Adrenal gland (tissue), 9 donors: ENCODE measurements at regions not wholly inside any gene's neighbourhood (a gene's known extent, or its start where the extent isn't known, plus 50 kb on each side); places are given as distances from the start of the nearest gene placed in this dataset.

Experiments
- DNase-seq, 7 donors: peaks; one replicate each; pipeline ENCODE4 v3.0.0-alpha.2; 2019 to 2020
- H3K27ac ChIP-seq, 5 donors: fragments of 200-600 bp; sonication (generic) in 4 of 5; 1 replicate in 3 of 5; 2 replicates in 2 of 5; pipeline versions ENCODE4 v1.5.1 to v1.8.0; 2016 to 2020; ENCODE audit warnings: mild to moderate bottlenecking in 1 of 5
- H3K27me3 ChIP-seq: fragments of 200-600 bp; 2 replicates; pipeline ENCODE4 v1.8.0; 2021
- H3K36me3 ChIP-seq, 2 donors: fragments of 200-600 bp; replicated peaks in 1 of 2; 1 replicate in 1 of 2; 2 replicates in 1 of 2; pipeline versions ENCODE4 v1.5.1 to v1.8.0; 2018 to 2022
- H3K4me1 ChIP-seq, 2 donors: fragments of 200-600 bp; replicated peaks in 1 of 2; 1 replicate in 1 of 2; 2 replicates in 1 of 2; pipeline versions ENCODE4 v1.5.1 to v1.8.0; 2018 to 2021
- H3K4me3 ChIP-seq, 4 donors: fragments of 200-600 bp; sonication (generic) in 3 of 4; one replicate each; pipeline ENCODE4 v1.5.1; 2016 to 2018
- H3K9me3 ChIP-seq, 3 donors: fragments of 200-600 bp; sonication (generic) in 1 of 3; replicated peaks in 1 of 3; 1 replicate in 2 of 3; 2 replicates in 1 of 3; pipeline versions ENCODE4 v1.5.1 to v1.8.0; 2016 to 2021
- POLR2A ChIP-seq, 2 donors: fragments of 450-650 bp; IDR thresholded peaks; one replicate each; pipeline ENCODE4 v1.6.1; 2017; ENCODE audit warnings: antibody characterized with exemption in 2 of 2, mild to moderate bottlenecking in 2 of 2, moderate library complexity in 1 of 2
- WGBS, 4 donors: extraction: QIAGEN DNeasy Blood & Tissue Kit in 2 of 4; methylation state at CpG; one replicate each; pipeline versions ENCODE4 v1.1.5 to v1.1.7; 2013 to 2017; 5-methylcytosine and 5-hydroxymethylcytosine counted together
- intact Hi-C, 2 donors: fragments of 100-400 bp; cut with DNase I; formaldehyde crosslinking; loops; one replicate each; pipeline versions ENCODE4 v1.14.1 to v1.15.0; 2022 to 2023
- TF ChIP-seq, protein P1 (sequence below), 6 experiments: fragments of 450-650 bp in 4 of 6; fragments of 200-600 bp in 2 of 6; sonication (generic) in 1 of 6; IDR thresholded peaks; 1 replicate in 5 of 6; 2 replicates in 1 of 6; pipeline versions ENCODE4 v1.5.1 to v1.8.0; 2016 to 2021; ENCODE audit warnings: antibody characterized with exemption in 6 of 6, mild to moderate bottlenecking in 2 of 6, moderate library complexity in 1 of 6
- donor health status: healthy with polysubstance abuse.
- donor health status: Bipolar disorder and iron deficiency.
- donor health status: DM: yes; HTN: yes; CAD: no.
- donor health status: DM: no; HTN: no; CAD: no.
- donor health status: DM: no; HTN: no; CAD: no.

GRCh38 chr6:153539602-153540001 lies 408.5 kb upstream of the RGS17 start:
- Histone ChIP-seq H3K4me3 (no peak overlapping the region), H3K36me3 (no peaks in the 10 kb centered on the region), H3K9me3 (no peaks in the 10 kb centered on the region), H3K27me3 (no peaks in the 10 kb centered on the region), H3K4me1 (no peaks in the 10 kb centered on the region), H3K27ac (no peak overlapping the region)
- WGBS, 4 donors: 53 to 77% (median 69%) methylated on average over 2 of the region's 2 CpGs
- TF ChIP-seq, protein P1, sequence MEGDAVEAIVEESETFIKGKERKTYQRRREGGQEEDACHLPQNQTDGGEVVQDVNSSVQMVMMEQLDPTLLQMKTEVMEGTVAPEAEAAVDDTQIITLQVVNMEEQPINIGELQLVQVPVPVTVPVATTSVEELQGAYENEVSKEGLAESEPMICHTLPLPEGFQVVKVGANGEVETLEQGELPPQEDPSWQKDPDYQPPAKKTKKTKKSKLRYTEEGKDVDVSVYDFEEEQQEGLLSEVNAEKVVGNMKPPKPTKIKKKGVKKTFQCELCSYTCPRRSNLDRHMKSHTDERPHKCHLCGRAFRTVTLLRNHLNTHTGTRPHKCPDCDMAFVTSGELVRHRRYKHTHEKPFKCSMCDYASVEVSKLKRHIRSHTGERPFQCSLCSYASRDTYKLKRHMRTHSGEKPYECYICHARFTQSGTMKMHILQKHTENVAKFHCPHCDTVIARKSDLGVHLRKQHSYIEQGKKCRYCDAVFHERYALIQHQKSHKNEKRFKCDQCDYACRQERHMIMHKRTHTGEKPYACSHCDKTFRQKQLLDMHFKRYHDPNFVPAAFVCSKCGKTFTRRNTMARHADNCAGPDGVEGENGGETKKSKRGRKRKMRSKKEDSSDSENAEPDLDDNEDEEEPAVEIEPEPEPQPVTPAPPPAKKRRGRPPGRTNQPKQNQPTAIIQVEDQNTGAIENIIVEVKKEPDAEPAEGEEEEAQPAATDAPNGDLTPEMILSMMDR (IDR thresholded peaks at IDR 0.05): no peak
- TF ChIP-seq POLR2A (IDR thresholded peaks at IDR 0.05): no peak
- no peak for DNase-seq
- intact Hi-C loops: no loop called here

DNA sequence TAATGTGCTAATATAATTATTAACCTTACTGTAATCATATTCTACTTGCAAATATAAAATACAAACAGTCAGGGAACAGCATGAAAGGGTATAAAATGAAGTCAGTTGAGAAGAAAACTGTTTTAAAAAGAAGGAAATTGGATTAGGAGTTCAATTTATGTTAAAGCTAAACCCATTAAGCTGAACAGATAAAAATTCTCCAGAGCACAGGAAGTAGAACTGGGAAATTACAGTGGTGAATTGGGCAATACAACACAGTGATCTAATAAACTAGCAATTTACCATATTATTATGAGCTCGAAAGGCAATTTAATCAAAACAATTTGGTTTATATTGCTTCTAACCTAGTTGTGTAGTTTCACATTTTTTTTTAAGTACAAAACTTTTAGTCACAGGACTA lies 407.4 kb upstream of the RGS17 start:
- TF ChIP-seq, protein P1 (IDR thresholded peaks at IDR 0.05): no peak
- TF ChIP-seq POLR2A (IDR thresholded peaks at IDR 0.05): no peak
- WGBS, 4 donors: 56 to 70% (median 63%) methylated on average over 1 of the region's 1 CpG
- no peaks in the 10 kb centered on the region for H3K4me1 ChIP-seq
- H3K27ac ChIP-seq: no peak overlapping the region
- no peak overlapping the region for H3K4me3 ChIP-seq
- no peaks in the 10 kb centered on the region for H3K36me3 ChIP-seq
- no peaks in the 10 kb centered on the region for H3K27me3 ChIP-seq
- no peaks in the 10 kb centered on the region for H3K9me3 ChIP-seq
- intact Hi-C loops: no loop called here
- no peak for DNase-seq

DNA sequence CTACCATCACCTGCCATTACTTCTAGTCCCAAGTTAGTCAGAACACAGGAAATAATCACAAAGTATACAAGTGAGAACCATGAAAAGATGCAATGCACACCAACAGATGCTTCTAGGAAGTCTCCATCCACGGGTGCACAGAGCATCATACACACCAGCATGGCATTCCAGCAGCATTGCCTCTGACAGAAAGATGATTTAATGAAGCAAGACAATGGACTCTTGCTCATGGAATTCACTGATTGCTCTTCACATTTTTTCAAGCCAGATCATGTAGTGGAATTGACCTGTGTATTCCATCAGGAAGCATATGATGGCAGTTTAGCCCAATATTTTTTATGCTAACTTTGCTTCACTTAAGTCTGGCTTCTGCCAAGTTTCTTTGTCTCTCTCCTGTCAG lies 406.3 kb upstream of the RGS17 start:
- DNase-seq: no peak
- no peak for TF ChIP-seq POLR2A (IDR thresholded peaks at IDR 0.05)
- Histone ChIP-seq H3K27ac (no peak overlapping the region), H3K9me3 (no peaks in the 10 kb centered on the region), H3K36me3 (no peaks in the 10 kb centered on the region), H3K4me3 (no peak overlapping the region), H3K27me3 (no peaks in the 10 kb centered on the region), H3K4me1 (no peaks in the 10 kb centered on the region)
- 50 to 62% (median 58%) methylated on average over 1 of the region's 1 CpG for WGBS, 4 donors
- intact Hi-C loops: no loop called here

GRCh38 chr6:153526479-153526878 lies 395.4 kb upstream of the RGS17 start:
- no peak for DNase-seq
- Histone ChIP-seq H3K4me1 (no peaks in the 10 kb centered on the region), H3K36me3 (no peaks in the 10 kb centered on the region), H3K4me3 (no peak overlapping the region), H3K27me3 (no peaks in the 10 kb centered on the region), H3K9me3 (no peaks in the 10 kb centered on the region), H3K27ac (no peak overlapping the region)
- intact Hi-C loops: no loop called here
- TF ChIP-seq, protein P1 (IDR thresholded peaks at IDR 0.05): no peak
- no peak for TF ChIP-seq POLR2A (IDR thresholded peaks at IDR 0.05)
- WGBS, 4 donors: 64 to 71% (median 68%) methylated on average over 3 of the region's 3 CpGs

DNA sequence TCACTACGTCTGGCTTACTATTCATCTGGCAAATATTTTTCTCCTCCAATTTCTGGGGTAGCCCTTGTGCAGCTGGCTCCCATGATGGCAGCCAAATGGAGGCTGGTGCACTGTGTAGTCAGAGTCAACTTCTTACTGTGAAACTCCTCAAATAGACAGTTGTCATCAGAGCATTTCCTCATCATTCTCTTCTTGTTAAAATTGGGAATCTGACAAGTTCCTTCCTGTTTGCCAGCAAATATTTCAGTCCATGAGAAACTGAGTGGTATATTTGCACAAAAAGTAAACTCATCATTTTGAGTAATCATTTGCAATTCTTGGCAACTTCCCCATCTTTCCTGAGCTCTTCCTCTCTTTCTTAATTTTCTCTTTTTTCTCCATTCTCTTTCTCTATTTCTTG lies 394.9 kb upstream of the RGS17 start:
- Histone ChIP-seq H3K27me3 (no peaks in the 10 kb centered on the region), H3K4me1 (no peaks in the 10 kb centered on the region), H3K27ac (no peak overlapping the region), H3K4me3 (no peak overlapping the region), H3K9me3 (no peaks in the 10 kb centered on the region), H3K36me3 (no peaks in the 10 kb centered on the region)
- intact Hi-C loops: no loop called here
- DNase-seq: no peak
- WGBS, 4 donors: 35 to 50% (median 38%) methylated on average over 1 of the region's 1 CpG
- TF ChIP-seq, protein P1 (IDR thresholded peaks at IDR 0.05): no peak
- no peak for TF ChIP-seq POLR2A (IDR thresholded peaks at IDR 0.05)
